Kasumi-1 (cell line): ENCODE measurements at regions not wholly inside any gene's neighbourhood (a gene's known extent, or its start where the extent isn't known, plus 50 kb on each side); places are given as distances from the start of the nearest gene placed in this dataset.

ENCODE experiments used
- DNase-seq, 2 experiments: peaks; one replicate each; lab custom pipeline; 2025; lab: John Stamatoyannopoulos, UW

DNA sequence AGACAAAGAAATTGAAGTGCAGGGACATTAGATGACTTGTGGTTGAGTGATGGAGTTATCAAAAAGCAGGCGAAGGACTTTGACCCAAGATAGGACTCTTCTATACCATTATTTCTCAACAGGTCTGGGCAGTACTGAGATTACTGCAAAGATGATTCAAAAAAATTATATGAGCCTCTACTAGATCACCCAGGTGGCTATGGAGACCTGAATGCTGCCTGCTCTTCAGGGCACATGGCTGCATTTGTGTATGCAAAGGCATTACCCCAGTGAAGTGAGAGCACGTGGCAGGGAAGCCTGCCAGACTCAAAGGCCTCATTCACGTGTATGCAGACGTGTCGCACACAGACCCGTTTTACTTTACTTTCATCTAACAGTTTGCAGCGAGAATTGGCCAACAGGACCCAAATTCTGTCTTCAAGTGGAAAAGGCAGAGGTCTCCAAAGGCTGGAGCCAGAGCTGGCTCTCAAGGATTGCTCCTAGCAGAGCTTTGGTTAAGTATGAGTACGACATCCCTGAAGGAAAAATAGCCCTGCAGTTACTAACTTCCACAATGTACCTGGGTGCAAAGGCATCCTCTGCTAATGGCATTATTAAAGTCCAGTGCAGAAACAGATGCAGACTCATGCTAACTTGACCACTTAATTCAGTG is 113.8 kb upstream of the ARMC2 start:
- no peak for DNase-seq

DNA sequence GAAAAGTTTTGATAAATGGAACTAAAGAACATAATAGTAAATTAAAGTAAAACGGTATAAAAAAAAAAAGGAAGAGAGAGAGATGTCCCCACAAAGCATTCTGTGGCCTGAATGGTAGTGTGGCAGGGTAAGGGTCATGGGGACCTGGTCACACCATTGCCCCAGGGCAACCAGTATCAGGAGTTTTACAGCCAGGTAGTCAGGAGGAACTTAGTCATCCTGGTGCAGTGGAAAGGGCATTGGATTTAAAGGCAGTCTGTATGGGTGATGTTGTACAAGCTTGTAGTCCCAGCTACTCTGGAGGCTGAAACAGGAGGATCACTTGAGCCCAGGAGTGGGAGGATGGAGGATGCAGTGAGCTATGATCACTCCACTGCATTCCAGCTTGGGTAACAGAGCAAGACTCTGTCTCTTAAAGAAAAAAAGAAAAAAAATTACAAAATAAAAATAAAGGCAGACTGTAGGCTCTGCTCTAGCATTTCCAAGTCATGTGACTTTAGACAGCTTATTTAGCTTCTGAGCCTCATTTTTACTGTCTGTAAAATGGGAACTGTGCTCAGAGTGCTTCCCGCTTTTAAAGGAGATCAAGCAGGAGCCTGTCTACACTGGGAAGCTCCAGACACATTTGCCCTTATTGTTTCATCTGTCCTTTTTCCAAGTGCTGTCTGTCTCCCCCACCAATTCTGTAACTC is 112.8 kb upstream of the ARMC2 start:
- no peak for DNase-seq

GRCh38 chr6:108736002-108736361 is 112.2 kb upstream of the ARMC2 start:
- no peak for DNase-seq

- DNase-seq = peak; percentile 25 to 32
Measured at GRCh38 chr6:108736832-108737231, 111.4 kb upstream of the ARMC2 start.

DNA sequence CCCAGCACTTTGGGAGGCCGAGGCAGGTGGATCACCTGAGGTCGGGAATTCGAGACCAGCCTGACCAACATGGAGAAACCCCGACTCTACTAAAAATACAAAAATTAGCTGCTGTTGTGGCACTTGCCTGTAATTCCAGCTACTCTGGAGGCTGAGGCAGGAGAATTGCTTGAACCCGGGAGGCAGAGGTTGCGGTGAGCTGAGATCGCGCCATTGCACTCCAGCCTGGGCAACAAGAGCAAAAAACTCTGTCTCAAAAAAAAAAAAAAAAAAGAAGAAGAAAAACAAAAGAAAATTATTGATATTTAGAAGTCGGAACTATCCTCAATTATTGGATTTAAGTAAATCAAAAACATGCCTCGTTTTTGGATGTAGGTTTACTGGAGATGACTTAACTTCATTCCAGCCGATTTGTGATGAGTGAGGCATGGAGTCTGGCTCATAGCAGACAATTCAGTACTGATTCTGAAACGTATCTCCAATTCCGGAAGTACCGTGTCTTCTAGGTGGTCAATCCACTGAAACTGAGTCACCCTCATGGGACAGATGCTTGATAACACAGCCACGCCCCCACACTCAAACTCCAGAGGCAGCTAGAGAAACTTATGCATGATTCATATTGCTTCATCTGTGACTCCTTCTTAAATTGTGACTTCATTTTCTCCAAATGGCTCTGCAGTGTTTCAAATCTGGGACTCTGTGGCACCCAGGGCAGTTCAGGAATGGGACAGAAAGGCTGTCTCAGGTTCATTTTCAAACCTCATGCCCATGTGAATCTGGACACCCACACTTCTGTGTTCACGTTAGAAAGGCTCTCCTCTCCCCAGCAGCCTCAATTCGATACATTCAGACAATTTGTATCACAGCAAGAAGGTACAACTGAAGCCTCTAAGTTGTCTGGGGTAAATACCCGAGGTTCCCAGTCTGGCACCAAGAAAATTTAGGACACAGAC is 110.4 kb upstream of the ARMC2 start:
- no peak for DNase-seq

DNA sequence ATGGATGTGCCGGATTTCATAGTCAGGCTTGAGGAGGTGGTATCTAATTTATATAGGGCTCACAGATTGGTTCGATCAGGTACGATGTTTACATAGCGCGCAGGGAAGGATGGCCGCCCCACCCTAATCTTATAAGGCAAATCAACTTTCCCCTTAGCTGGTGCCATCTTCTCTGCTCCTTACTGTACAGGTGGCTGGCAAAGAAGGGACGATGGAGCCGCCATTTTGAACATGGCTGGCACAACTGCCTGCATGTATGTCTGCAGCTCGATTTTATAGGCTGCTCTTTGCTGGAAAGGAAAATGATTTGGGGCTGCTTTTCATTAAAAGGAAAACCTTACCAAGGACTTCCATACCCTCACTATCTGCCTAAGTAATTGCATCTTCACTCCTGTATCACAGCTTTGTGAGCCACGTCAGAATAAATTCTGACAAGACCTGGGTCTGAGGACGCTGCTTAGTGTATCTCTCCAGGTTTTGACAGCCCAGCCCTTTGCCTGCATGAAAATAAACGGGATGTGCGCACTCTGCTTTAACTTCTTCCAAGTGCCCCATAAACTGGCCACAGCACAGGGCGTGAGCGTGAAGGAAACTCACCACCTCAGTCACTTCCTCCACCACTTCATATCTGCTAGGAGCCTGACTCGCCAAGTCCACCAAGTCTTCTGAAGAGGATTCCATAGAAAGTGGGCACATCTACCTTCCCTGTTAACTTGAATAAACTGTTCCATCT is 109.4 kb upstream of the ARMC2 start:
- DNase-seq = no peak

DNA sequence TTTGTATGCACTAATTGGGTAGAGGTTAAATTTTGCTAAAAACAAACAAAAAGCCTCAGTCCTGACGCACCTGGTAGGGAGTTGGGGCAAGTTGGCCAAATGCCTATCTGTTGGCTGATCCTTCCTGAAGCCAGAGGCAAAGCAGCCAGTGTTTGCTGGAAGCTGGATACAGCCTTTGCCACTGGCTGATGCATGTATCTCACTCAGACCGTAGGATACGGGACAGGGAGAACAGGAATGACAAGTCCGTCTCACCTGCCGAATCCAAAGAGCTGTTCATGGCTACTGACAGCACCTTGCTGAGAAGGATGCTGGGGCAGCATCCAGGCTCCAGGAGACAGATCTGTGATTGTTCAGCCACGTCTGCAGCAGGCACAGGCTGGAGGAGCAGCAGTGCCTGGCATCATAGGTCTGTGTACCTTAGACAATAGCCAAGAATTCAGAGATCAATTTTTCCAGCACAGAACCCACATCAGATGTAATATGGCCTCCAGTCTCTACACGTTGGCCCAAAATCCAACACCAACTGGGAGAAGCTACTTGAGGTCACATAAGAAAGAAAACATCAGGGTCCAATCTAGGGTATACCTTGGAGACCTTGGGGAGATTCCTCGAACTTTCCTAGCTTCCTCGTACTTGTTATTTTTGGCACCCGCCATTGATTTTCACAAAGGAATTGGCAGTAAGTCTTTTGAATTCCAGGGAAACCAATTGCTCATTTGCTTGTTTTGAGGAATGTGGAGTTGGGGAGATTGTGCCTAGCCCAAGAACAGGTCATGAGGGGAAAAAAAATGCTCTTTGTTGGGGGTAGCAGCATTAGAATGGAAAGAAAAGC is 108.5 kb upstream of the ARMC2 start:
- DNase-seq = no peak

- DNase-seq = no peak
Measured at GRCh38 chr6:108741331-108741989, 106.8 kb upstream of the ARMC2 start.

GRCh38 chr6:108742041-108742440 is 106.2 kb upstream of the ARMC2 start:
- peak; percentile 7 to 19 for DNase-seq

DNA sequence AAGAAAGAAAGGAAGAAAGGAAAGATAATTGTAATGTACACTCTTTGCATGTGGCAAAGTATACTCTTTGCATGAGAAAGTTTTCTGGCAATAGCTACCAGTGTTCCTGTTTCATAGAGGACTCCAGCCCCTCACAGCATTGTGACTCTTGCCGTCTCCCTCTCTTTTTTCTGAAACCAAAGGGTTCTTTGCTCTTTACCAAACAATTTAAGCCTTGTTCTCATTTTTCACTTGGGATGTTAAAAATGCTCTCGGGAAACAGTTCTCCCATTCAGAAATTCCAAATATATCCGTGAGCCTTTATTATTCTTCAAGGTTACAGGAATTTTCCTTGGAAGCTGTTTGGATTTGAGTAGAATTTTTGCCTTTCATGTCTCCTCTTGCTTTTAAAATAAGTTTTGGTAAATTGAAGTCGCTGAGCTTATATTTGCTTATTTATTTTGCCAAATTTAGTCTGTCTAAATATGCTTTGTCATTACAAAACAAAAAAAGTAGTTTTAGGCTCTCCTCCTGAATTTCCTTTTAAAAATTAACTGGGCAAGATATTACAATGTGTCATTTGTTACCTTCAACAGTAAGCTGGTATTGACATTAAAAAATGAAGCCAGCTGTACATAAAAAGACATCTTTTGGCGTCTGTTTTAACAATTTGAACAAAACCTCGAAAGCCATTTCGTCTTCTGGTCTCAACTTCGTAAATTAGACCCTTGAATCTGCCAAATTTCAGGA is 103.8 kb upstream of the ARMC2 start:
- DNase-seq = no peak

GRCh38 chr6:108744996-108745395 is 103.2 kb upstream of the ARMC2 start:
- no peak for DNase-seq

GRCh38 chr6:108745664-108746336 is 102.4 kb upstream of the ARMC2 start:
- no peak for DNase-seq

DNA sequence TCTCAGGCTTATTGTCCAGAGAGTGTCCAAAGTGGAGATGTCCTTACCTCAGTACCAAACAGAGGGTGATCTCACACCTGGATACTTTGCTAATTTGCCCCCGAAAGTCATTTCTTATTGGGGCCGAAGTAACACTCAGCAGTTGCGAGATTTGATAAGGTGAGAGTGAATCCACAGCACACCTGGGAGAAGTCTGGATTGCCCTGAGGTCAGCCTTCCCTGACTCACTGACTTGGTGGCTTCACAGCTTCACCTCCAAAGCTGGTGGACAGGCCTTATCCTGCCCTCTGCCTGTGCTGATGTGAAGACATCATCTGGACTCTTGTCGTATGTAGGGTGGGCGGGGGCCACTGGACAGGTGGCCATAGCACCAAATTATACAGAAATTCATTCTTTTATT is 101.9 kb upstream of the ARMC2 start:
- no peak for DNase-seq

DNA sequence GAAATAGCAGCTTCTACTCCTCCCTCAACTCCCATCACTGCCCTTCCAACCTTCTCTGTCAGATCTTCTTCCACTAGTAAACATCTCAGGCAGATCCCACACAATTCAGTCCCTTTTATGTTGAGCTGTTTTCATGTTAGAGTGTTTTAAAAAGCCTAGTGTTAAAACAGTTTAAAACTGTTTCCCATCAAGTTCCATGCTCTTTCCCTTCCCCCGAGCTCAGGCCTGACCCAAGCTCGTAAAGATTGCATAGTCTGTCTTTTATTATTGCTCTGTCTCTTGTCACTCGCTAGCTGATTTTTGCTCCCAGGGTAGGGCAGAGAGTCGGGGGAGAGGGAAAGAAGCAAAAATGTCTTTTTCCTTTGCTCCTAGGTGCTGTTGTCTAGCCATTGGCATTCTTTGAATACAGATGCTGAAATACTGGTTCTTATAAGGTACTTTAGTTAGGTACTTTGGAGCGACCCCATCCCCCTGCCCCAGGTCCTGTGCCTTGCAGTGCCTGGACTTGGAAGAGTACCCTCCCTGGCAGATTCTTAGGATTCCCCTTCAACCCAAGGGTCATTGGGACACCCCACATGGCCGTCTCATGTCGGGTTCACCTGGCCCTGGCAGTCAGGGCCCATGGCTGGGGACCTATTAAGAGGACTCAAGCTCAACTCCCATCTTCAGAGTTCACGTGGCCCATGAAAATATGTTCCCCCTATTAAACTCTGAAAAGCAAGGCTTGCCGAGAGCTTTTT is 101.2 kb upstream of the ARMC2 start:
- no peak for DNase-seq

DNA sequence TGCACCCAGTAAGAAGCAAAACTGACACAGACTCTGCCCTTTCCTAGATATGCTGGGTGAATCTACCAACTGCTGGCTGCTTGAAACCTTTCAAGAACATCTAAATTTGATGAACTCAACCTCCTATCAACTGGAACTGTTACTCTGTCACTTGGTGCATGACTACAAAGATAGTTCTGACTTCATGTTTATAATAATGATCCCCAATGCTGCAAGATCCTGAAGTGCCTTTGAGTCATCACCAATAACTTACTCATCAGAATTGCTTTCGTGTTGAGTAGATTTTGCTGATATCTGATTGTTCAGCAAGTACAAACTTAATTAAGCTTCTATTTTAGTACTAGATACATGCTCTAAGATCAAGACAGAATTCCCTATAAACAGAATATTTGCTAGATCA is 100.2 kb upstream of the ARMC2 start:
- no peak for DNase-seq

- DNase-seq = no peak
Measured at GRCh38 chr6:108748959-108749358, 99.3 kb upstream of the ARMC2 start.

DNA sequence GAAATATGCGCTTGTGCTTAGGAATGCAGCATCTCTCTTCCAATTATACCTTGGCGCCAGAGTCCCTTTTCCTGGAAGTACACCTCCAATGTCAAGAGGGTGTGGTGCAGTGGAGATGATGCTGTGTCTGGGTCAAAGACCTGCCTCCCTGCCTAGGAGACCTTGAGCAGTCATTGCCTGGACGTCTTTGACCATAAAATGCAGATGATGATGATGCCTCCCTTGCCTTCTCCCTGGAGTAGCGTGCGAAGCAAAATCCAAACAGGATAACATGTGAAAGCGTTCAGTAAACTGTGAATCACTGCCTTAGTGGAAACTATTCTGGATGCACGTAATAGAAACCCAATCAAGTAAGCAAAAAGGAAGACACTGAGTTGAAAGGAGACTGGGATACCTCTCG is 97.4 kb upstream of the ARMC2 start:
- DNase-seq = no peak

DNA sequence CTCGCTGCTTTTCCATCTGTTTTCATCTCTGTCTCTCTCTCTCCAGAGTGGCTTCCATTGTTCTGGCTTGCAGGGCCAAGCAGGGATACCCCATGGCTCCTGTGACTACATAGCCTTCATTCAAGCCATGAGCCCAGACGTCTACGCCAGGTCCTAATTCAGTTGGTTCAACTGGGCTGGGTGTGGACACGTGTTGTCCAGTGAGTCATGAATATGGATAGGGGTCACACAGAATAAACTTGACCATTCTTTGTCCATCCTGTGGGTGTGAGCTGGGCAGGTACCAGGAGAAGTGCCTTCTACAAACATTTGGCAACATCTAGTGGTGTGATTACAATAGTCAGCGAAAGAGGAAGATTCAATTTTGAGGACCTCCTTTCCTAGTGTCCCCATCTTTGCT is 96.9 kb upstream of the ARMC2 start:
- DNase-seq = no peak
